RWPE2 (cell line): ENCODE measurements at regions not wholly inside any gene's neighbourhood (a gene's known extent, or its start where the extent isn't known, plus 50 kb on each side); places are given as distances from the start of the nearest gene placed in this dataset.

Experiments
- ATAC-seq: fragments of 200-7000 bp; cut with Tn5 transposase; 3 replicates; pipeline ENCODE4 v1.9.1; 2021; ENCODE audit warnings: low read depth
- DNase-seq: peaks from one replicate; pipeline ENCODE4 v3.0.0-alpha.2; 2020; ENCODE audit warnings: low spot score
- H3K27ac ChIP-seq: fragments of 450-650 bp; 2 replicates; pipeline ENCODE4 v1.5.1; 2017; ENCODE audit warnings: mild to moderate bottlenecking; ENCODE audit not compliant: poor library complexity, severe bottlenecking
- H3K27me3 ChIP-seq: fragments of 250-450 bp; sonication (Bioruptor Pico); 2 replicates; pipeline ENCODE4 v1.5.1; 2021; ENCODE audit warnings: mild to moderate bottlenecking, moderate library complexity; ENCODE audit not compliant: insufficient read depth, poor library complexity, severe bottlenecking
- H3K36me3 ChIP-seq: fragments of 250-450 bp; sonication (Bioruptor Pico); 2 replicates; pipeline ENCODE4 v1.5.1; 2020; ENCODE audit warnings: low read depth, mild to moderate bottlenecking, moderate library complexity
- H3K4me1 ChIP-seq: fragments of 250-450 bp; sonication (Bioruptor Pico); 2 replicates; pipeline ENCODE4 v1.5.1; 2021; ENCODE audit warnings: mild to moderate bottlenecking, moderate library complexity; ENCODE audit not compliant: insufficient read depth, poor library complexity, severe bottlenecking
- H3K4me3 ChIP-seq: fragments of 250-450 bp; sonication (Bioruptor Pico); 2 replicates; pipeline ENCODE4 v1.5.1; 2021; ENCODE audit warnings: mild to moderate bottlenecking, moderate library complexity; ENCODE audit not compliant: severe bottlenecking
- H3K9me3 ChIP-seq: fragments of 250-450 bp; sonication (Bioruptor Pico); 2 replicates; pipeline ENCODE4 v1.5.1; 2021; ENCODE audit warnings: mild to moderate bottlenecking, moderate library complexity; ENCODE audit not compliant: severe bottlenecking
- TF ChIP-seq, protein P1 (sequence below): fragments of 450-650 bp; IDR thresholded peaks from one replicate; pipeline ENCODE4 v1.5.1; 2017; ENCODE audit warnings: mild to moderate bottlenecking, moderate library complexity; ENCODE audit not compliant: poor library complexity, severe bottlenecking

GRCh38 chr1:29686012-29686930 lies 449.9 kb downstream of the PTPRU start:
- TF ChIP-seq, protein P1, sequence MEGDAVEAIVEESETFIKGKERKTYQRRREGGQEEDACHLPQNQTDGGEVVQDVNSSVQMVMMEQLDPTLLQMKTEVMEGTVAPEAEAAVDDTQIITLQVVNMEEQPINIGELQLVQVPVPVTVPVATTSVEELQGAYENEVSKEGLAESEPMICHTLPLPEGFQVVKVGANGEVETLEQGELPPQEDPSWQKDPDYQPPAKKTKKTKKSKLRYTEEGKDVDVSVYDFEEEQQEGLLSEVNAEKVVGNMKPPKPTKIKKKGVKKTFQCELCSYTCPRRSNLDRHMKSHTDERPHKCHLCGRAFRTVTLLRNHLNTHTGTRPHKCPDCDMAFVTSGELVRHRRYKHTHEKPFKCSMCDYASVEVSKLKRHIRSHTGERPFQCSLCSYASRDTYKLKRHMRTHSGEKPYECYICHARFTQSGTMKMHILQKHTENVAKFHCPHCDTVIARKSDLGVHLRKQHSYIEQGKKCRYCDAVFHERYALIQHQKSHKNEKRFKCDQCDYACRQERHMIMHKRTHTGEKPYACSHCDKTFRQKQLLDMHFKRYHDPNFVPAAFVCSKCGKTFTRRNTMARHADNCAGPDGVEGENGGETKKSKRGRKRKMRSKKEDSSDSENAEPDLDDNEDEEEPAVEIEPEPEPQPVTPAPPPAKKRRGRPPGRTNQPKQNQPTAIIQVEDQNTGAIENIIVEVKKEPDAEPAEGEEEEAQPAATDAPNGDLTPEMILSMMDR, result no peak
- 0 out of 3 replicates have a peak, but pooled peaks have one; percentile 18 for ATAC-seq
- H3K4me3 ChIP-seq, result no peak overlapping the region
- peak; percentile 47 for DNase-seq
- no peaks in the 10 kb centered on the region for H3K36me3 ChIP-seq
- H3K9me3 ChIP-seq, result no peaks in the 10 kb centered on the region
- peaks cover 13% of the 10 kb centered on the region for H3K4me1 ChIP-seq
- H3K27ac ChIP-seq, result no peak overlapping the region
- H3K27me3 ChIP-seq, result no peaks in the 10 kb centered on the region

- Histone ChIP-seq H3K4me1 (peaks cover 13% of the 10 kb centered on the region), H3K27me3 (no peaks in the 10 kb centered on the region), H3K27ac (no peak overlapping the region), H3K9me3 (no peaks in the 10 kb centered on the region), H3K4me3 (no peak overlapping the region), H3K36me3 (no peaks in the 10 kb centered on the region)
- no peak for ATAC-seq
- TF ChIP-seq, protein P1, result no peak
- DNase-seq, result peak; percentile 17
These were observed 449.1 kb downstream of the PTPRU start for GRCh38 chr1:29685387-29685786.

GRCh38 chr1:29684141-29684540 lies 447.8 kb downstream of the PTPRU start:
- Histone ChIP-seq H3K27me3 (no peaks in the 10 kb centered on the region), H3K9me3 (no peaks in the 10 kb centered on the region), H3K36me3 (no peaks in the 10 kb centered on the region), H3K4me1 (peaks cover 13% of the 10 kb centered on the region), H3K27ac (no peak overlapping the region), H3K4me3 (no peak overlapping the region)
- TF ChIP-seq, protein P1, result no peak
- DNase-seq (peak; percentile 23), ATAC-seq (no peak)

DNA sequence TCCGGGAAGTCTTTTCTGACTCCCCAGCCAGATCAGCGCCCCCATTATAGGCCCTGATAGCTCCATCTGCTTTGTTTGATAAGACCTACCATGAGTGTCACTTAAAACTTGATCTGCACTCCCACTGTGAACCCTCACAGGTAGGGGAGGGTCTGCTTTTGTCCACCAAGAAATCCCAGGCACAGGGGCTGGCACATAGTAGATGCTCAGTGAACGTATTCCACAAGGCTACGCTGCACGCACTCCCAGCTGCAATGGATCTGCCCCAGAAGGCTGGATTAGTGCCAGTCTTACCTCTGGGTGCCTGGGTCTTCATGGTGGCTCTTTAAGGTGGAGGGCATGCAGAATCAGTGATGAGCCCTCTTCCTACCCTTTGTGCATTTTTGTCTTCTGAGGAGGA lies 447.1 kb downstream of the PTPRU start:
- DNase-seq (peak; percentile 6), ATAC-seq (no peak)
- Histone ChIP-seq H3K36me3 (no peaks in the 10 kb centered on the region), H3K27ac (no peak overlapping the region), H3K27me3 (no peaks in the 10 kb centered on the region), H3K4me1 (peaks cover 10% of the 10 kb centered on the region), H3K9me3 (no peaks in the 10 kb centered on the region), H3K4me3 (no peak overlapping the region)
- TF ChIP-seq, protein P1, result no peak

DNA sequence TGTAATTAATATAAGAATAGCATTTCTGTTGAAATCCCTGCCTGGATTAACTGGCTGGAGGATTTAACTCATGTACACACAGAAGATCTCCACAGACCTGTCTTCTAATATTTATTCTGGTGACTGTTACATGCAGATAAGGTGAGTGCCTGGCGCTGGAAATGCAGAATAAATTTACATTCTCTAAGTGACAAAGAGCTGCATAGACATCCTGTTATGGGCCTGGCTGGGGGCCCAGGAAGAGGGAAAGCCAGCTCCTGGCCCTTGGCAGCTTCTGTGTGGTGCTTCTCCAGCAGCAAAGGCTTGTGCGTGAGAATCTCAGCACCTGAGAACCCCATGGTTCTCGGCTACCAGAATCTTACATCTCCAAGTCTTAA lies 446.6 kb downstream of the PTPRU start:
- TF ChIP-seq, protein P1, result no peak
- no peak overlapping the region for H3K27ac ChIP-seq
- no peaks in the 10 kb centered on the region for H3K9me3 ChIP-seq
- no peaks in the 10 kb centered on the region for H3K36me3 ChIP-seq
- no peaks in the 10 kb centered on the region for H3K27me3 ChIP-seq
- peak; percentile 13 for DNase-seq
- no peak overlapping the region for H3K4me3 ChIP-seq
- H3K4me1 ChIP-seq, result peaks cover 4% of the 10 kb centered on the region
- no peak for ATAC-seq
